ENCODE measurements at regions not wholly inside any gene's neighbourhood (a gene's known extent, or its start where the extent isn't known, plus 50 kb on each side); places are given as distances from the start of the nearest gene placed in this dataset.

- Histone ChIP-seq H3K27ac (ENCODE audit: low read length) (no peak overlapping the region), H3K9me3 (no peaks in the 10 kb centered on the region), H3K27me3 (replicated peaks in 1 of 2; ENCODE audit: control insufficient read depth in 2 of 2, extremely low read depth in 1 of 2, insufficient read depth in 2 of 2, low read length in 1 of 2) (peaks cover 13 to 32% of the 10 kb centered on the region in 2 experiments), H3K36me3 (ENCODE audit: control insufficient read depth in 2 of 2, extremely low read depth in 1 of 2, insufficient read depth in 1 of 2, low read length in 1 of 2) (no peaks in the 10 kb centered on the region), H3K4me3 (ENCODE audit: control insufficient read depth in 1 of 2, extremely low read depth in 1 of 2, low read length in 1 of 2) (no peak overlapping the region), H3K4me1 (ENCODE audit: control insufficient read depth in 1 of 2, extremely low read depth in 1 of 2, insufficient read depth in 2 of 2, low read length in 2 of 2) (no peaks in the 10 kb centered on the region)
- WGBS (ENCODE audit: insufficient coverage), result 73% methylated on average over 14 of the region's 15 CpGs
- Mint-ChIP-seq H3K27ac (no peak overlapping the region), H3K36me3 (no peaks in the 10 kb centered on the region), H3K4me3 (peak overlapping the region in 1 of 3 donors; percentile 36), H3K27me3 (peaks cover 15 to 23% of the 10 kb centered on the region in 2 donors), H3K4me1 (peaks cover 0 to 2% (median 0%) of the 10 kb centered on the region in 3 donors), H3K9me3 (no peaks in the 10 kb centered on the region)
- ATAC-seq (replicated peaks in 1 of 4) (no peak), DNase-seq (no peak)
- CTCF ChIA-PET, result no interaction called here
- POLR2A ChIA-PET, result no interaction called here
Measured at GRCh38 chr13:111411919-111412650, 91.6 kb downstream of the TEX29 start.

GRCh38 chr13:111413407-111414187 lies 93.2 kb downstream of the TEX29 start:
- DNase-seq, result no peak
- Mint-ChIP-seq H3K9me3 (no peaks in the 10 kb centered on the region), H3K36me3 (no peaks in the 10 kb centered on the region), H3K27ac (no peak overlapping the region), H3K4me3 (no peak overlapping the region), H3K4me1 (peaks cover 0 to 2% (median 0%) of the 10 kb centered on the region in 3 donors), H3K27me3 (peaks cover 18 to 21% of the 10 kb centered on the region in 2 donors)
- H3K27ac ChIP-seq (ENCODE audit: low read length), result no peak overlapping the region
- H3K4me3 ChIP-seq (ENCODE audit: control insufficient read depth in 1 of 2, extremely low read depth in 1 of 2, low read length in 1 of 2), result no peak overlapping the region
- POLR2A ChIA-PET, result no interaction called here
- H3K4me1 ChIP-seq (ENCODE audit: control insufficient read depth in 1 of 2, extremely low read depth in 1 of 2, insufficient read depth in 2 of 2, low read length in 2 of 2), result no peaks in the 10 kb centered on the region
- H3K27me3 ChIP-seq (replicated peaks in 1 of 2; ENCODE audit: control insufficient read depth in 2 of 2, extremely low read depth in 1 of 2, insufficient read depth in 2 of 2, low read length in 1 of 2), result peaks cover 13 to 27% of the 10 kb centered on the region in 2 experiments
- CTCF ChIA-PET, result interaction anchor here in 1 of 2 donors (0.6 kb wide), 1 partner anchor 266 kb away, joined by 3 read pairs; no protein-coding TSS in a partner anchor
- WGBS (ENCODE audit: insufficient coverage), result 88% methylated on average over 17 of the region's 19 CpGs
- no peak for ATAC-seq (replicated peaks in 1 of 4)
- H3K36me3 ChIP-seq (ENCODE audit: control insufficient read depth in 2 of 2, extremely low read depth in 1 of 2, insufficient read depth in 1 of 2, low read length in 1 of 2), result no peaks in the 10 kb centered on the region
- H3K9me3 ChIP-seq, result no peaks in the 10 kb centered on the region

- WGBS (ENCODE audit: insufficient coverage), result 73% methylated on average over 3 of the region's 9 CpGs
- Mint-ChIP-seq H3K36me3 (no peaks in the 10 kb centered on the region), H3K9me3 (no peaks in the 10 kb centered on the region), H3K27me3 (peaks cover 18 to 21% of the 10 kb centered on the region in 2 donors), H3K4me3 (no peak overlapping the region), H3K27ac (no peak overlapping the region), H3K4me1 (peaks cover 0 to 2% (median 0%) of the 10 kb centered on the region in 3 donors)
- Histone ChIP-seq H3K27me3 (replicated peaks in 1 of 2; ENCODE audit: control insufficient read depth in 2 of 2, extremely low read depth in 1 of 2, insufficient read depth in 2 of 2, low read length in 1 of 2) (peaks cover 11 to 27% of the 10 kb centered on the region in 2 experiments), H3K4me1 (ENCODE audit: control insufficient read depth in 1 of 2, extremely low read depth in 1 of 2, insufficient read depth in 2 of 2, low read length in 2 of 2) (no peaks in the 10 kb centered on the region), H3K4me3 (ENCODE audit: control insufficient read depth in 1 of 2, extremely low read depth in 1 of 2, low read length in 1 of 2) (no peak overlapping the region), H3K9me3 (no peaks in the 10 kb centered on the region), H3K27ac (ENCODE audit: low read length) (no peak overlapping the region), H3K36me3 (ENCODE audit: control insufficient read depth in 2 of 2, extremely low read depth in 1 of 2, insufficient read depth in 1 of 2, low read length in 1 of 2) (no peaks in the 10 kb centered on the region)
- POLR2A ChIA-PET, result no interaction called here
- DNase-seq, result no peak
- no peak for ATAC-seq (replicated peaks in 1 of 4)
- CTCF ChIA-PET, result interaction anchor here in 1 of 2 donors (0.6 kb wide), 1 partner anchor 267 kb away, joined by 3 read pairs; no protein-coding TSS in a partner anchor
Measured at GRCh38 chr13:111414341-111414740, 93.9 kb downstream of the TEX29 start.

GRCh38 chr13:111415246-111415645 lies 94.8 kb downstream of the TEX29 start:
- ChIA-PET CTCF (no interaction called here), POLR2A (no interaction called here)
- Histone ChIP-seq H3K27ac (ENCODE audit: low read length) (no peak overlapping the region), H3K4me1 (ENCODE audit: control insufficient read depth in 1 of 2, extremely low read depth in 1 of 2, insufficient read depth in 2 of 2, low read length in 2 of 2) (no peaks in the 10 kb centered on the region), H3K27me3 (replicated peaks in 1 of 2; ENCODE audit: control insufficient read depth in 2 of 2, extremely low read depth in 1 of 2, insufficient read depth in 2 of 2, low read length in 1 of 2) (peaks cover 11 to 29% of the 10 kb centered on the region in 2 experiments), H3K9me3 (no peaks in the 10 kb centered on the region), H3K36me3 (ENCODE audit: control insufficient read depth in 2 of 2, extremely low read depth in 1 of 2, insufficient read depth in 1 of 2, low read length in 1 of 2) (no peaks in the 10 kb centered on the region), H3K4me3 (ENCODE audit: control insufficient read depth in 1 of 2, extremely low read depth in 1 of 2, low read length in 1 of 2) (no peak overlapping the region)
- H3K27me3 Mint-ChIP-seq, result peaks cover 18 to 21% of the 10 kb centered on the region in 2 donors
- no peaks in the 10 kb centered on the region for H3K36me3 Mint-ChIP-seq
- H3K27ac Mint-ChIP-seq, result no peak overlapping the region
- DNase-seq (no peak), ATAC-seq (replicated peaks in 1 of 4) (no peak)
- no peaks in the 10 kb centered on the region for H3K9me3 Mint-ChIP-seq
- WGBS (ENCODE audit: insufficient coverage), result no CpG with 5 or more reads among the region's 8 CpGs
- H3K4me1 Mint-ChIP-seq, result peaks cover 0 to 2% (median 0%) of the 10 kb centered on the region in 3 donors
- H3K4me3 Mint-ChIP-seq, result no peak overlapping the region

- no peaks in the 10 kb centered on the region for H3K9me3 ChIP-seq
- ChIA-PET POLR2A (no interaction called here), CTCF (no interaction called here)
- peaks cover 18 to 21% of the 10 kb centered on the region in 2 donors for H3K27me3 Mint-ChIP-seq
- H3K4me1 ChIP-seq (ENCODE audit: control insufficient read depth in 1 of 2, extremely low read depth in 1 of 2, insufficient read depth in 2 of 2, low read length in 2 of 2), result no peaks in the 10 kb centered on the region
- DNase-seq, result no peak
- H3K4me1 Mint-ChIP-seq, result peaks cover 0 to 2% (median 0%) of the 10 kb centered on the region in 3 donors
- WGBS (ENCODE audit: insufficient coverage), result no CpG with 5 or more reads among the region's 1 CpG
- no peak overlapping the region for H3K27ac ChIP-seq (ENCODE audit: low read length)
- no peaks in the 10 kb centered on the region for H3K36me3 ChIP-seq (ENCODE audit: control insufficient read depth in 2 of 2, extremely low read depth in 1 of 2, insufficient read depth in 1 of 2, low read length in 1 of 2)
- H3K36me3 Mint-ChIP-seq, result no peaks in the 10 kb centered on the region
- peaks cover 11 to 32% of the 10 kb centered on the region in 2 experiments for H3K27me3 ChIP-seq (replicated peaks in 1 of 2; ENCODE audit: control insufficient read depth in 2 of 2, extremely low read depth in 1 of 2, insufficient read depth in 2 of 2, low read length in 1 of 2)
- H3K4me3 ChIP-seq (ENCODE audit: control insufficient read depth in 1 of 2, extremely low read depth in 1 of 2, low read length in 1 of 2), result no peak overlapping the region
- H3K27ac Mint-ChIP-seq, result no peak overlapping the region
- H3K4me3 Mint-ChIP-seq, result no peak overlapping the region
- H3K9me3 Mint-ChIP-seq, result no peaks in the 10 kb centered on the region
- ATAC-seq (replicated peaks in 1 of 4), result no peak
Measured at GRCh38 chr13:111415765-111416164, 95.3 kb downstream of the TEX29 start.

- H3K4me1 Mint-ChIP-seq, result no peaks in the 10 kb centered on the region
- ATAC-seq (replicated peaks in 1 of 4), result no peak
- peaks cover 7% of the 10 kb centered on the region in 2 donors for H3K27me3 Mint-ChIP-seq
- WGBS (ENCODE audit: insufficient coverage), result 89% methylated on average over 6 of the region's 6 CpGs
- H3K9me3 Mint-ChIP-seq, result no peaks in the 10 kb centered on the region
- Histone ChIP-seq H3K9me3 (no peaks in the 10 kb centered on the region), H3K36me3 (ENCODE audit: control insufficient read depth in 2 of 2, extremely low read depth in 1 of 2, insufficient read depth in 1 of 2, low read length in 1 of 2) (no peaks in the 10 kb centered on the region), H3K27ac (ENCODE audit: low read length) (no peak overlapping the region), H3K27me3 (replicated peaks in 1 of 2; ENCODE audit: control insufficient read depth in 2 of 2, extremely low read depth in 1 of 2, insufficient read depth in 2 of 2, low read length in 1 of 2) (peaks cover 5 to 18% of the 10 kb centered on the region in 2 experiments), H3K4me3 (ENCODE audit: control insufficient read depth in 1 of 2, extremely low read depth in 1 of 2, low read length in 1 of 2) (no peak overlapping the region), H3K4me1 (ENCODE audit: control insufficient read depth in 1 of 2, extremely low read depth in 1 of 2, insufficient read depth in 2 of 2, low read length in 2 of 2) (no peaks in the 10 kb centered on the region)
- H3K36me3 Mint-ChIP-seq, result no peaks in the 10 kb centered on the region
- no peak overlapping the region for H3K27ac Mint-ChIP-seq
- DNase-seq, result no peak
- ChIA-PET POLR2A (no interaction called here), CTCF (no interaction called here)
- no peak overlapping the region for H3K4me3 Mint-ChIP-seq
Measured at GRCh38 chr13:111418101-111418500, 97.7 kb downstream of the TEX29 start.
